Type B pancreatic cell (in vitro differentiated cells): ENCODE measurements at regions not wholly inside any gene's neighbourhood (a gene's known extent, or its start where the extent isn't known, plus 50 kb on each side); places are given as distances from the start of the nearest gene placed in this dataset.

Source experiments
- DNase-seq: peaks from one replicate; pipeline ENCODE4 v3.0.0; 2021; ENCODE audit warnings: mixed read lengths; ENCODE audit not compliant: unreplicated experiment; ENCODE audit errors: extremely low spot score
- H3K27ac Mint-ChIP-seq: 2 replicates; pipeline ENCODE4 v1.8.0; 2021; ENCODE audit warnings: mild to moderate bottlenecking, mixed read lengths
- H3K27me3 Mint-ChIP-seq: 2 replicates; pipeline ENCODE4 v1.8.0; 2021; ENCODE audit warnings: mixed read lengths
- H3K36me3 Mint-ChIP-seq: 2 replicates; pipeline ENCODE4 v1.8.0; 2021; ENCODE audit warnings: mixed read lengths
- H3K4me1 Mint-ChIP-seq: one replicate; pipeline ENCODE4 v1.8.0; 2021; ENCODE audit warnings: mixed read lengths; ENCODE audit not compliant: unreplicated experiment
- H3K4me3 Mint-ChIP-seq: 2 replicates; pipeline ENCODE4 v1.8.0; 2021; ENCODE audit warnings: mild to moderate bottlenecking, mixed read lengths
- H3K9me3 Mint-ChIP-seq: 2 replicates; pipeline ENCODE4 v1.8.0; 2021; ENCODE audit warnings: mixed read lengths
- CTCF ChIP-seq: fragments of 200-600 bp; sonication (generic); conservative IDR thresholded peaks from 2 replicates; pipeline ENCODE4 v1.5.0; 2021; ENCODE audit warnings: antibody characterized with exemption, mild to moderate bottlenecking

- Mint-ChIP-seq H3K36me3 (no peaks in the 10 kb centered on the region), H3K27me3 (no peaks in the 10 kb centered on the region), H3K9me3 (no peaks in the 10 kb centered on the region), H3K4me3 (no peak overlapping the region), H3K27ac (no peak overlapping the region), H3K4me1 (no peaks in the 10 kb centered on the region)
- no peak for TF ChIP-seq CTCF
- DNase-seq: no peak
These were observed 115.5 kb downstream of the CCDC59 start for GRCh38 chr12:82242729-82243128.

DNA sequence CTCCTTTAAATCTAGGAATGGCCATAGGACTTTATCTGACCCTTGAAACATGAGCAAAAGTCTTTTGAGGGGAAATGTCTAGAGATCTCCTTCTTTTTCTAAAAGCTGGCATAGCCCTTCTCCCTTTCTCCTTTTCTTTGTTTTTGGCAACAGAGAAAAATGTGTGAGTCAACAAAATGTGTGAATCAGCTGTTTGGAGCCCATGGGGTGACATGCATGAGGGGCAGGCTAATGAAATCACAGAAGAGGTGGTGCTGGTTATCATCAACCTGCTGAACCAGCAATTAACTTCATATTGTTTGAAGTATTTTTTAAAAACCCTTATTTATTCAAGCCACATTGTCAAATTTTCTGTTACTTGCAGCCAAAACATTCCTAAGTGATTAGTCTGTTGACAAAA lies 132.3 kb downstream of the CCDC59 start:
- DNase-seq: no peak
- Mint-ChIP-seq H3K27ac (no peak overlapping the region), H3K9me3 (no peaks in the 10 kb centered on the region), H3K36me3 (no peaks in the 10 kb centered on the region), H3K27me3 (no peaks in the 10 kb centered on the region), H3K4me3 (no peak overlapping the region), H3K4me1 (no peaks in the 10 kb centered on the region)
- no peak for TF ChIP-seq CTCF

- Mint-ChIP-seq H3K9me3 (no peaks in the 10 kb centered on the region), H3K4me3 (no peak overlapping the region), H3K27ac (no peak overlapping the region), H3K4me1 (no peaks in the 10 kb centered on the region), H3K36me3 (no peaks in the 10 kb centered on the region), H3K27me3 (no peaks in the 10 kb centered on the region)
- DNase-seq: no peak
- TF ChIP-seq CTCF: no peak
These were observed 134.8 kb downstream of the CCDC59 start for GRCh38 chr12:82223426-82223825.

DNA sequence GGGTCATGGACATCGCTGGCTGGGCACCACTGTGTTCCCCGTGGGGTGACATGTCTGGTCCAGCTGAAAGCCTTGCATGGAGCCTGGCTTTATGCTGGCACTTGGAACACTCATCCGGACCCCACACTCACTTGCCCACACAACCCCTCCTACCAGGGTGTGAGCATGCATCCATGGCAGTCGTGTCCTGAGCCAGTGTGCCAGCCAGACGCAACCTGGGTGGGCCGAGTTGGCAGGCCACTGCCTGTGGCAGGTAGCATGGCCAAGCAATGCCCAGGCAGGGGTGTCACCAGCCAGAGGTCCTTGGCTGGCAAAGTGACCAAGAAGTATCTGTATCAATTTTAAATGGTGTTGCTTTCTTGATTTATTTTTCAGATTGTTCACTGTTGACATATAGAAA lies 141.7 kb downstream of the CCDC59 start:
- H3K27me3 Mint-ChIP-seq: no peaks in the 10 kb centered on the region
- H3K36me3 Mint-ChIP-seq: no peaks in the 10 kb centered on the region
- no peaks in the 10 kb centered on the region for H3K4me1 Mint-ChIP-seq
- peaks cover 4% of the 10 kb centered on the region for H3K9me3 Mint-ChIP-seq
- H3K27ac Mint-ChIP-seq: no peak overlapping the region
- no peak overlapping the region for H3K4me3 Mint-ChIP-seq
- DNase-seq: no peak
- no peak for TF ChIP-seq CTCF

GRCh38 chr12:82213761-82214160 lies 144.4 kb downstream of the CCDC59 start:
- Mint-ChIP-seq H3K27me3 (no peaks in the 10 kb centered on the region), H3K27ac (no peak overlapping the region), H3K4me3 (no peak overlapping the region), H3K4me1 (no peaks in the 10 kb centered on the region), H3K36me3 (no peaks in the 10 kb centered on the region), H3K9me3 (peaks cover 4% of the 10 kb centered on the region)
- no peak for DNase-seq
- no peak for TF ChIP-seq CTCF

GRCh38 chr12:82210882-82211281 lies 147.3 kb downstream of the CCDC59 start:
- TF ChIP-seq CTCF: no peak
- Mint-ChIP-seq H3K4me3 (no peak overlapping the region), H3K9me3 (peaks cover 4% of the 10 kb centered on the region), H3K36me3 (no peaks in the 10 kb centered on the region), H3K27ac (no peak overlapping the region), H3K27me3 (no peaks in the 10 kb centered on the region), H3K4me1 (no peaks in the 10 kb centered on the region)
- DNase-seq: no peak
